Erythroblast (primary cell): ENCODE measurements at regions not wholly inside any gene's neighbourhood (a gene's known extent, or its start where the extent isn't known, plus 50 kb on each side); places are given as distances from the start of the nearest gene placed in this dataset.

Experiments
- GATA1 ChIP-seq: IDR thresholded peaks from 2 replicates; pipeline ENCODE4 v1.6.1; 2011; ENCODE audit warnings: low read depth, mild to moderate bottlenecking, control low read depth, low read length, moderate library complexity
- POLR2A ChIP-seq: IDR thresholded peaks from 2 replicates; pipeline ENCODE4 v1.6.1; 2011; ENCODE audit warnings: mild to moderate bottlenecking, low read length

GRCh38 chr15:31510057-31510456 is 183.4 kb downstream of the KLF13 start:
- TF ChIP-seq POLR2A (no peak), GATA1 (no peak)
